ENCODE measurements at regions not wholly inside any gene's neighbourhood (a gene's known extent, or its start where the extent isn't known, plus 50 kb on each side); places are given as distances from the start of the nearest gene placed in this dataset.
A peak's percentile ranks its signal among the peaks of the same experiment; 100 is the strongest.

- CTCF ChIA-PET, result no interaction called here
- no peak overlapping the region for H3K4me3 ChIP-seq (ENCODE audit: low read depth, low read length)
- TF ChIP-seq CTCF (IDR thresholded peaks at IDR 0.05; ENCODE audit: insufficient read depth, low read depth, low read length), result no peak
- POLR2A ChIA-PET, result no interaction called here
- no peak for DNase-seq (ENCODE audit: low read depth)
- H3K36me3 ChIP-seq (ENCODE audit: control insufficient read depth, insufficient read depth, low read length), result no peaks in the 10 kb centered on the region
- H3K27me3 ChIP-seq (ENCODE audit: control insufficient read depth, insufficient read depth, low read length), result no peaks in the 10 kb centered on the region; the same call in 1 of the 2 replicates
Observed at GRCh38 chr16:66207883-66208265, 158.6 kb upstream of the CDH5 start.

DNA sequence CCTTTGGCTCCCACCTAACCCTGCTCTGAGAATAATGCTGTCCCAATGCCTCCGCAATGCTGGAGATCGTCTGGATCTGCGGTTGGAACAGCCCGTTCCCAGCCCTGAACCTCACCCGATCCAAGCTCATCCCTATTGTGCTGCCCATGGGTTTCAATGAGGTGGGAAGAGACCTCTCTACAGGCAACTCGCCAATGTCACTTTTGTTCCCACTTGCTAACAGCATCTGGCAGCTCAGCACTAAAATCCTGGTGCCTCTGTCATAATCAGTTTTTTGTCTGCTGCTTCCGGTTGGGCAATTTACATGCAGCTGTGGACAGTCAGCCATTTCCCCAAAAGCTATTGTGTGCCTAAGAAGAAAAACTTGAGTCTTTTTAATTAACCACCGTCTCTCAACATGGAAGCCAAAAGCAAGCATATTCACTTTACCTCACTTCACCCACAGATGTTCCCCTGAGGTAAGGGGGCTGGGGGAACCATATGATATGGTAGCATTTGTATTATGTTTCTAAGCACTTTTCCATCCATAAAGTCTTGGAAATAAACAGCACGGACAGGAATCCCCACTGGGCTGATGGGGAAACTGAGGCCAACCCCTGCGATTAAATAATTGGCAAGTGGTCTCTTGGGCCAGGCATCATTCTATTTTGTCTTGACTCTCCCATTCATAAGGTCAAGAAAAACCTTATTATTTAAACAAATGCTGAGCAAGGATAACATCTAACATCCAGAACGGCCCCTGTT lies 159.2 kb upstream of the CDH5 start:
- ChIA-PET POLR2A (no interaction called here), CTCF (no interaction called here)
- no peaks in the 10 kb centered on the region for H3K36me3 ChIP-seq (ENCODE audit: control insufficient read depth, insufficient read depth, low read length)
- no peak for TF ChIP-seq CTCF (IDR thresholded peaks at IDR 0.05; ENCODE audit: insufficient read depth, low read depth, low read length)
- H3K4me3 ChIP-seq (ENCODE audit: low read depth, low read length), result no peak overlapping the region
- no peaks in the 10 kb centered on the region; the same call in 1 of the 2 replicates for H3K27me3 ChIP-seq (ENCODE audit: control insufficient read depth, insufficient read depth, low read length)
- DNase-seq (ENCODE audit: low read depth), result no peak

- CTCF ChIA-PET, result no interaction called here
- POLR2A ChIA-PET, result interaction anchor here (0.6 kb wide), 1 partner anchor 20 kb away, joined by 3 read pairs; no protein-coding TSS in a partner anchor
- DNase-seq (ENCODE audit: low read depth), result no peak
- H3K4me3 ChIP-seq (ENCODE audit: low read depth, low read length), result no peak overlapping the region
- no peaks in the 10 kb centered on the region for H3K27me3 ChIP-seq (ENCODE audit: control insufficient read depth, insufficient read depth, low read length)
- no peak for TF ChIP-seq CTCF (IDR thresholded peaks at IDR 0.05; ENCODE audit: insufficient read depth, low read depth, low read length)
- H3K36me3 ChIP-seq (ENCODE audit: control insufficient read depth, insufficient read depth, low read length), result no peaks in the 10 kb centered on the region
Observed at GRCh38 chr16:66206363-66206762, 160.1 kb upstream of the CDH5 start.

- ChIA-PET CTCF (no interaction called here), POLR2A (interaction anchor here (0.6 to 0.7 kb wide), 2 partner anchors 19 to 193 kb away, joined by 3 to 4 read pairs; no protein-coding TSS in a partner anchor)
- Histone ChIP-seq H3K36me3 (ENCODE audit: control insufficient read depth, insufficient read depth, low read length) (no peaks in the 10 kb centered on the region), H3K4me3 (ENCODE audit: low read depth, low read length) (no peak overlapping the region), H3K27me3 (ENCODE audit: control insufficient read depth, insufficient read depth, low read length) (no peaks in the 10 kb centered on the region)
- DNase-seq (ENCODE audit: low read depth), result no peak
- TF ChIP-seq CTCF (IDR thresholded peaks at IDR 0.05; ENCODE audit: insufficient read depth, low read depth, low read length), result no peak
Observed at GRCh38 chr16:66205287-66206231, 160.9 kb upstream of the CDH5 start.

DNA sequence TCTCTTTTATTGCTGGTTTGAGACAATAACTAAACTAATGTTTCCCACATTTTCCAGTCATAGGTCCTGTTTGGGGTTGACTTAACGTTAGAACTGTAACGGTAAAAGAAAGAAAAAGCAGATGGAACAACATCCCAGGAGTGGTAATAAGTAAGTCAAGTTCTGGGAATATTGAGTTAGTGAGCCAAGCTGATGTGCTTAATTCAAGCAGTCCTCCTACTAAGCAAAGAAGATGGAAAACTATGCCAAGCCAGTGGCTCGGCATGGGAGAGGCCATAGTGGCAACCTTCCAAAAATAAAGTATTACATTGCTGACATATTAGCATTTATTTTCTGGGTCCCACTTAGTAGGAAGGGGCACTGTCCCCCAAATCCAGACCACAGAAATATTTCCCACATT lies 161.7 kb upstream of the CDH5 start:
- TF ChIP-seq CTCF (IDR thresholded peaks at IDR 0.05; ENCODE audit: insufficient read depth, low read depth, low read length), result no peak
- ChIA-PET POLR2A (interaction anchor here (0.7 kb wide), 1 partner anchor 192 kb away, joined by 4 read pairs; no protein-coding TSS in a partner anchor), CTCF (no interaction called here)
- Histone ChIP-seq H3K27me3 (ENCODE audit: control insufficient read depth, insufficient read depth, low read length) (no peaks in the 10 kb centered on the region), H3K4me3 (ENCODE audit: low read depth, low read length) (no peak overlapping the region), H3K36me3 (ENCODE audit: control insufficient read depth, insufficient read depth, low read length) (no peaks in the 10 kb centered on the region)
- peak; percentile 47 for DNase-seq (ENCODE audit: low read depth)
